ENCODE measurements at regions not wholly inside any gene's neighbourhood (a gene's known extent, or its start where the extent isn't known, plus 50 kb on each side); places are given as distances from the start of the nearest gene placed in this dataset.

DNA sequence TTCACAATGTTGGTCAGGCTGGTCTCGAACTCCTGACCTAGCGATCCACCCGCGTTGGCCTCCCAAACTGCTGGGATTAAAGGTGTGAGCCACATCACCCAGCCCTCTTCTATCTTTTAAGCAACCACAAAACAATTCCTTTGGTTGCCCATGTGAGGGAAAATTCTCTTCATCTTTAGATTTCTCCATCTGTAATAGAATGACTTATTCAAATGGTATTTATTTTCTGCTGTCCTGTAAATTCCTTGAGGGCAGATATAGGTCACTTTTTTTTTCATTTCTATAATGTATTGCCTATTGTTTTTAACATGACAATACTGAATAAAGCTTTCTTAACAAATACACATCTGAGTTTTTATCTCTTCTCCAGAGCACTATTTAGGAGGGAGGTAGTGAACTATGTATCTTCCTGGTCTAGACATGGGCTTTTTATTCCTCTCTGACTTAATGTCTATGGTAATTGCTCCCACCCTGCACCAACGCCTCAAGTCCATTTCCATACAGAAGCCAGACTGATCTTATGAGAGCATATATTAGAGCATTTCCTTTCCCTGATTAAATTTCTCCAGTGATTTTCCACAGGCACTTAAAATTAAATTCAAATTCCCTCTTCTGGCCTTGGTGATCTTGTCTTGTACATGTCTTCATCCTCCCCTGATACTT is 595.6 kb downstream of the CAAP1 start:
- no peak for FAIRE-seq

DNA sequence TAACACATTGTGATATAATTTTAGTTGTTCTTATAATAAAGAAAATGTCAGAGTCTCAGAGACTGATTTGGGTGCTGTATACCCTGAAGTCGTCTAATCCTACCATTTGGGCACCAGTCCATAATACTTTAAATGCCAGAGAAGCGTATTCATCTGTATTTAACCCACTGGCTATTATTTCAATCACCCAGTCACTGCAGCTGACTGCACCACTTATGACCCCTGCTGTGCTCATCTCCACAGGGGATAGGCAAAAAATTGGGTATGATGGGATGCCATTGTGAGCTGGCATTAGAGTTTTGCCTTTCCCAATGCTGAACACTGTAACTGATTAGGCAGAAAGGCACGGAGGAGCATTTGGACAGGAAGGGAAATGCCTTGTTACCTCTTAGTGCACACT is 599.7 kb downstream of the CAAP1 start:
- FAIRE-seq = no peak

DNA sequence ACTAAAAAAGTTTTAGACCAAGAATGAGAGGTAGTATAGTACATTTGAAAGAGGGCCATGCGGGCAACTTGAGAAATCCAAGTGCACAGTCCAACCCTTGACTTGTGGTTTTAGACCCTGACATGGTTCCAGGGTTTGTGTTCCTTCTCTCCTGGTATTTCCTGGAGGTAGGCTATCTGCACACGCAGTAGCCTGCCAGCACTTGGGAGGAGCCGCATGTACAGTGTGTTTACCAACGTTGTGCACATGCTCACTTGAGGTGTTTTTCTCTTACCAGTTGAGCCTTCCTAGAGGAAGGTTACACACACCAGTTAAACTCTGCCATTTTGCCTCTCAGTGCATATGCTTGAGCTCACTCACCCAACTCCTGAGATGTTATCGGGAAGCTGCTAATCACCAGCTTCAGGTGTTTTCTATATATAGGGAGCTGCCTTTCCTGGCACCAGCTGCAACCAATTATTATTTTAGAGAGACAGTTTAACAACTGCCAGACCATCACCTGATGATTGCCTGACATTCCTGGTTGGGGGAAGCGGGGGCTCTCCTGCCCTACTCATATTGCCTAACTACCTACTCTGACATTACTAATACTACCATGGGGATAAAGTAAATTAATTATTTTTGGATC is 593.4 kb upstream of the TUSC1 start:
- FAIRE-seq = no peak

DNA sequence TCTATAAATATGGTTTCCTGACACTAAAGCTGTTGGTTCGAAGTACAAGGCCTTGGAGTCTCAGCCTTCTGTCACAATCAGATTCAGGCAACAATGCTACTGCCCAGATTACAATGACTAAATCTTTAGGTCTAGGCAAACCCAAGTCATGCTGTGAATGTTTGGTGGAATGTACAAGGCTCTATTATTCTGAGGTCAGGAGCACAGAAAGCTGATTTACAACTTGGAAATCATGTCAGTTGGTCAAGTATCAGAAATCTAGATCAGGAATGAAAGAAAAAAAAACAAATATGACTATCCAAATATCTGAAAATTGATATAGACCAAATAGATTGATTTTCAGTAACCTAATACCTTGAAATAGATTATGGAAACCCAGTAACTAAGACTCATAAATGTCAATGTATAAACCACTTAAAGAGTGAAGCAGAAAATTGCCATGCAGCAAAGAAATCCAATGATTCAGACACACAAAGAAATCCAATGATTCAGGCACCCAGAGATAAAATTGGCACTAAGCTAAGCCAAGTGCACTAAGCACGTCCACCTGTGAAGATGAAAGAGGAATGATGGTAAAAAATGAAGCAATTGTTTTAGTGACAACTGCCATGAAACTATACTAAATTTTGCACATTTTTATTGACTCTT is 588.0 kb upstream of the TUSC1 start:
- no peak for FAIRE-seq

DNA sequence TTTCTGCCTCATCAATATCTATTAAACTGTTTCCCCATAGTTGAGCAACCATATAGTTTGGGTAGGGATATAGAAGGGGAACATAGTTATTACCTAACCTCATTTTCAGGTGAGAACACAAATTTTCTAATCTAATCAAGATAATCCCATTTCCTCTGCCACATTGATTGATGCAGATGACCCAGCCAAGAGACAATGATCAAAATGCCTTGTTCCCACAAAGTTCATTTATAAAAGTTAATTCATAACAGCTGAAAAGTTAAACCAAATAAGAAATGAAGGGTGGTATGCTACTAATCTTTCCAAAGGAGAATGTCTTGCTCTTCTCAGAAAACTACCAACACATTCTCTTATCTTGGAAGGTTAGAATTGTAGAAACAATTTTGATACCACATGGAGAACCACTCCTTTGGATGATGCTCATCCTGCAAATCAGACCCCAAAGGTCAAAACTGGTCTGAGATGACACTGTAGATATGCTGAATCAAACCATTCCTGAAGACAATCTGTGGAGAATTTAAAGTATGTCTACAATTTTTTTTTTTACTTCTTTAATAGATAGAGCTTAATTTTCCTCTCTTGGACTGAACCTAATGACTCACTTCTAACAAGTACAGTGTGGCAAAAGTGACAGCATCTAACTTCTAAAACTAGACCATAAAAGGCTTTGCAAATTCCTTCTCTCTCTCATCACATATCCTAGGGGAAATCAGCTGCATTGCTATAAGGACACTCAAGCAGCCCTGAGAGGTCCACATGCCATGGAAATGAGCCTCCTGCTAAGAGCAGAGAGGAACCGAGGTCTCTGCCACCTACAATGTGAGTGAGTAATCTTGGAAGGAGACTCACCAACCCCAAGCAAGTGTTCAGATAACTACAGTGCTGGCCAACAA is 586.7 kb upstream of the TUSC1 start:
- FAIRE-seq = no peak

DNA sequence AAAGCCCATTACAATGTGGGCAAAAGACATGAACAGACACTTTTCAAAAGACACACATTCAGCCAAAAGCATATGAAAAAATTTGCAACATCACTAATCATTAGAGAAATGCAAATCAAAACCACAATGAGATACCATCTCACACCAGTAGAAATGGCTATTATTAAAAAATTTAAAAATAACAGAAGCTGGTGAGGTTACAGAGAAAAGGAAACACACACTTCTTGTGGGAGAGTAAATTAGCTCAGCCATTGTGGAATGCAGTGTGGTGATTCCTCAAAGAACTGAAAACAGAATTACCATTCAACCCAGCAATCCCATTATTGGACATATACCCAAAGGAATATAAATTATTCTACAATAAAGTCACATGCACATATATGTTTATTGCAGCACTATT is 585.2 kb upstream of the TUSC1 start:
- no peak for FAIRE-seq

DNA sequence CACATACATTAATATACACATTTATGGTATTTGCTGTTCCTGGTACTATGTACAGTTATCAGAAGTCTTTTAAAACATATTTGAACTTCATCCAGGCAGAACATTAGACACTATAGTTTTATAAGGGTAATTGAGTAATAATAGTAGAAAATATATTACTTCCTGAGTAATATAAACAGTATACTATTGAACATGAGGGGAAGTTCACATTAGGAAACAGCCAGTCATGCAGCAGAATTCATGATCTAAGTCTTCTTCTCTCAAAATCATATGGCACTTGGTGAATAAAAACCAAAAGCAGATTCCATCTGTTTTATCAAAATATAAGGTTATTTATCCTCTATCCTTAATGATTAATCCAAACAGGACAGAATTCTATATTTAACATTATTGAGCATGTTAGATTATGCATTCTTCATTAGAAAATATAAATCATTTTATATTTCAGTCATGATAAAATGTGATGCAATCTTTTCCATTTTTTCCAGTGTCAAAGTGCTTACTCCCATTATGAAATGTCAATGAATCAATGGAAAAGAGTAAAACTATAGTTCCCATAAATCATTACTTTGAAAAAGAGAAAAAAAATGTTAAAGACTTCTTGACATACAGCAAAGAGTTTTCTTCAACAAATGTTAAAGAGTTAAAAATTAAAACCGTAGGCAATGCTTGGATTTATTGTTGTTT is 584.3 kb upstream of the TUSC1 start:
- no peak for FAIRE-seq

DNA sequence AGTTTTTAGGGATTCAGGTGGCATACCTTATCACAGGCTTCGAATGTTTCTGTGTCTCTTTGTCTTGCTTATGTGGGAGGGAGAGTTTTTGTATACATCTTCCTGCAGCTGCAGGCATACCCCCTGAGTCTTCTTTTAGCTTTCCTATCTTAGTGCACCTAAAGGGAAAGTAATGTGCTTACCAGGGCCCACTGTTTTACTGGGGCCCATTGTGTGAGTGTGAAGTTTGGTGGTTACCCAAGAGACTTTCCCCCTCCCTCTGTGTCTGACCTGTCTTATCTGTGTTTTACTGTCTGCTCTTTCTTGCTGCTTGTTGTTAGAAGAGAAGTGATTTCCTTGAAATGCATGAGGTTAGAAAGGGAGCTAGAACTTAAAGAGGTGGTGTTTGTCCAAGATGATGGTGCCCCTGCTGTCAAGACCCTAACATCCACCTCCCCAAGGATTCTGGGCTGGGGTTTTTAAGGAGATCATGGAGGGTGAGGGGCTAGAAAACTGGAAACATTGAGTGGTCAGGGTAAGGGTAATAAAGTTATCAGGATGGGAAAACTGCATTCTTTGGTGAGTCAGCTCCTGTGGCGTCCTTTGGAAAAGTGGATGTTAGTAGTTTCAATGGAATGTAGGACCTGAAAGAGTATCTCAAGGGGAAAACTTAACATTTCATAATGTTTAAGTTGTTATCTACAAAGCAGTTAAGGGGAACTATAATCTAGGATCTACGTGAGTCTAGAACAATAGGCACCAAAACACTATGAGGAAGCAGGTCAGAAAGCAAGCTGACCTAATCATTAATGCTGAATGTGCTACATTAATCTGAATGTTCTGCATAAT is 583.5 kb upstream of the TUSC1 start:
- FAIRE-seq = no peak

DNA sequence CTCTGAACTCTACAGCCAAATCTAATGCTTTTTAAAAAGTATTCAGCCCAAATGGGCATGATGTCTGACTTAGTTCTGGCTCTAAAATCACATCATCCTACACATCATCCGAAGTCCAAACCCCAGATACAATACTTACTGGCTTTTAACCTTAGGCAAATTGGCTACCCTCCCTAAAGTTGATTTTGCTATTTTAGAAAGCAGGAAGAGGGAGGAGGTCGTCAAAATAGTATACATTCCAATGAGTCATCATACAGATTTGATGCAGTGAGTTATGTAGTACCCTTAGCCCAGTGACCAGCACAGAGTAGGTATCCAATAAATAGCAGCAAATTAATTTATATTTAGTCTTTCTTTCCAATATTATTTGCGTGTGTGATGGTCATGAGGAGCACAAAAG is 582.0 kb upstream of the TUSC1 start:
- no peak for FAIRE-seq

DNA sequence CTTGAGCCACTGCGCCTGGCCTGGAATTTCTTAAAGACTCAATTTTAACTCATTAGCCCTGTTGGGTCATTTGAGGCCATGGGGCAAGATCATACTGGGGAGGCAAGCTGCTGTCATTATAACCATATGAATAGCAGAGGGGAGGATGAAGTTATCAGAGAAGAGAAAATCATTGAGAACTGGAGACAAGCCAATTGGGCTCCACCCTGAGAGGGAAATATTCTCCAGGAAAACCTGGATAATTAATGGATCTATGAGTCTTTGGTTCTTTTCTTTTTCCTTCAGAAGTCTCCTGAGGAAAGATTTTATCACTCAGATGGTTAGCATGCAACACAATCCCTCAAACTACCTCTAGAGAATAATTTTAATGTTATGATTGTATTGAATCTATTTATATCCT is 569.6 kb upstream of the TUSC1 start:
- FAIRE-seq = no peak

DNA sequence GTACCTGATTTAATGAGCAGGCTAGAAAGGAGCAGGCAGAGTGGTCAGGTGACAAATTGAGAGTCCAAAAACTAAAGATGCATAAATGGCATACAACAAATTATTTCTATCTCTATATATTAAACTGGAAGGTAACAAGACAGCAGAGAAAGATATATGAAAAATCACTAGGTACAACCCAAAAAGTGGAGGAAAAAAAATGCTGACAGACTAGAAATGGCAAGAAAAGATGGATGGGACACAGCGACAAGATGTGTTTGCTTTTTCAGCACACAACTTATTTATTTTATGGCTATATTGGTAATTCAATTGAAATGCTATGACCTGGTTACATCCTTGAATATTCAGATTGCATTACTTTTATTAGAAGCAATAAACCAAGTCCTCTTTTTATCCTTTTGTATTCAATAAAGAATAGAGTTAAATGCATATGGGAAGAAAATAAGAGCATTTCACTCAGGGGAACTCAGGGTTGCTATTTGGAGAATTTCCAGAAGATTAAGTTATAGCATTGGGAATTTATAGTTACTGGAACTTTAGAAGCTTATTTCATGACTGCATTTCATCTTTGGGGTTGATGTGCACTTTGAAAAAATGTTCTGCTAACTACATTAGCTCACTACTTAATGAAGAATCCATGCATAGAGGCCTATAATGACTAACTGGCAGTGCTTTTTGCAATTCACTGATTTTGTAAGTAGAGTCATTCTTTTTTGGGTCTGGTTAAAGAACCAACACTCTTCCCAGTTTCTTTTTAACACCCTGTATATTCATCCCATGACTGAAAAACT is 566.6 kb upstream of the TUSC1 start:
- FAIRE-seq = no peak

DNA sequence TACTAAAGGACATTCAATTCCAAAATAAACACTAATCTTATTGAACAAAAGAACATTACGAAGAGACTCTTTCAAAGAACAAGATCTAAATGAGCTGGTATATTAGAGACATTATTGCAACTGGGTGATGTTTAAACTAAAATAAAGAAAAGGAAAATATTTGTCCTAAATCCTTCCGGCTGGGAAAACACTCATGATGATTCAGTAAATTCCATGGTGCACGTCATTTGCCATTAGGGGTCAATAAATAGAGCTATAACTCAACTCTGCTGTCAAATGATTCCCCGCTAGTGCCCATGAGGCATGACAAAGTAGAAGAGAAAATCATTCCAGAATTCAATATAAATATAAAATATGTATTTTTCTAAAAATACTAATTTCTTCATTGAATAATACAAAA is 565.5 kb upstream of the TUSC1 start:
- FAIRE-seq = no peak

DNA sequence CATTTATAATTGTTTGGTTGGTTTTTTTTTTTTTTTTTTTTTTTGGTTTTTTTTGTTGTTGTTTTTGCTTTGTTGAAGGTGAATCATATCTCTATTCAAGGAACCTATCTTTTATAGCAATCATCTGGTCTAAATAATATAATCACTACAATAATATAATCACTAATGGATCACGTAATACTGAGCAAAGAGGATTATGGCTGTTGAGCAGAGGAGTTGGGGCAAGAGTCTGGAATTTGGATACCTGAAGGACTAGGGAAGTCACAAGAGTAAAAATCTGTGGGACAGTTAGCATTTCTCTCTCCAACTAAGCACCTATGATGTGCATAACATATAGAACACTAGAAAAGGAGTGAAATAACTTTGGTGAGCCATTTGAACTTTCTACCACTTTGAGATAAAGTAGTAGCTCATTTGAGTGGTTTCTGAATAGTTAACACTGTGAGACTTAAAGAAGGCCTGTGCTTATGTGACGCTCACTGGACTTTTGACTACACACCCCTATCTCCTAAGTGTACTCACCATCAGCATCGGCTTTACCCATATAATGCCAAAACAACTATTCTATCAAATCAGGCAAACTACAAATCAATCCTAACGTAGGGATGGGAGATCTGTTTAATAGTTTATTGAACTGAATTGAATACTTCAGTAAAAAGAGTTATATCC is 564.9 kb upstream of the TUSC1 start:
- no peak for FAIRE-seq

DNA sequence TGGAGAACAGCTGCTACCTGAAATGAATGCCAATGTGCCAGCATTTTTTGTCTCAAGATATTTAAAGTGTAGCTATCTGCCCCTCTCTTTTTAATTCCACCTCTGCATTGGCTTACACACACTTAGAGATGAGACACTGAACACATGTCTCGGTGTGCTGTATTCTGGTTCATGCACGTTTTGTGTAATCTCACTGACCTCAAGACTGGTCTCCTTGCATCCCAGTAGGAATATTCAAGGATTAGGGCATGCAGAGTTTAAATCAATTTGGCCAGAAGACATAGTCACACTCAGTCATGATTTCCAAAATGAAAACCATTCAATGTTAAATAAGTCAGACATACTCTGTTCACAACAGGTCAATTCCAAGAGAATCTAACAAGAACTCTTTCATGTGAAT is 561.8 kb upstream of the TUSC1 start:
- no peak for FAIRE-seq

DNA sequence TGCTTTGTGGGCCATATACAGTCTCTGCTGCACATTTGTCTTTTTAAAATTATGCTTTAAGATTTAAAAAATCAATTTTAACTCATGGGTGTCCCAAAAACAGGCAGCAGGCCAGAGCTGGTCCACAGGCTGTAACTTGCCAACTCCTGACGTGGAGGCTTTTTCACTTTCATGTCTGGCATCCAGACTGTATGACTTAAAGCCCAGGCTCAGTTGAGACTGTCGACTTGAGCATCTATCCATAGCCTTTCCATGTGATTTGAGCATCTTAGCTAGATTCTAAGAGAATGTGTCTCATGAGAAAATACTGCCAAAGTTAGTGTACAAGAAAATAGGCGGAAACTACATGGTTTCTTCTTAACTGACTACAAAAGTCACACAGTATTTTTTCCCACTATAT is 559.0 kb upstream of the TUSC1 start:
- FAIRE-seq = no peak

DNA sequence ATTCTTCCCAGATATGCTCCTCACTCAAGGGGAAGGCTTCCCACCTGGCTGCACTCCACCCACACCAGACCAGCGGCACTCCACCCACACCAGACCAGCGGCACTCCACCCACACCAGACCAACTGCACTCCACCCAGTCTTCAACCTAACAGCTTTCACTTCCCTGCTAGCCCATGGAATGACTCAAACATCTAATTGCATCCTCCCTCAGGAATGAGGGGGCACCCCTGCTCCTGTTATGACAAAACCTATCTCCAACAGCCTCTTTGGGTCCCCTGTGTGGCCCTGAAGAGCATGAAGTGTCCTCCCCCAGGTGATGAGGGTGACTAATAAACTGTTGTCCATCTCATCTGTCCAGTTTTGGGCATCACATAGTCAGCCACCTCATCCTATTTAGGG is 556.6 kb upstream of the TUSC1 start:
- no peak for FAIRE-seq

DNA sequence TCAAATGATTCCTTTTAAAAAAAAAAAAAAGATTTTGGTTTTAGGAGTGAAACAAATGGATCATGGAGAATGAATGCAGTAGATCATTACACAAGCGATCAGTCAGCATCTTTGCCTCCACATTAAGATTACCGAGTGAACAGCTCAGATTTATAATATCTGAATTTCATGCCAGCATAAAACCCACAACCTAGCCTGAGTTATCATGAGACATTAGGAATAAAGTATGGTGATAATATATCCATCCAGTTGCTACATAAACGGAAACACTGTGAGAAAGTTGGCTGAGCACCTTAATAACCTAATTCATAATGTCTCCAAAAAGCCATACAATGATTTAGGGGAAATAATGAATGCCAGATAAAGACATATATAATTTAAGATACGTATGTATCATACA is 553.1 kb upstream of the TUSC1 start:
- no peak for FAIRE-seq

DNA sequence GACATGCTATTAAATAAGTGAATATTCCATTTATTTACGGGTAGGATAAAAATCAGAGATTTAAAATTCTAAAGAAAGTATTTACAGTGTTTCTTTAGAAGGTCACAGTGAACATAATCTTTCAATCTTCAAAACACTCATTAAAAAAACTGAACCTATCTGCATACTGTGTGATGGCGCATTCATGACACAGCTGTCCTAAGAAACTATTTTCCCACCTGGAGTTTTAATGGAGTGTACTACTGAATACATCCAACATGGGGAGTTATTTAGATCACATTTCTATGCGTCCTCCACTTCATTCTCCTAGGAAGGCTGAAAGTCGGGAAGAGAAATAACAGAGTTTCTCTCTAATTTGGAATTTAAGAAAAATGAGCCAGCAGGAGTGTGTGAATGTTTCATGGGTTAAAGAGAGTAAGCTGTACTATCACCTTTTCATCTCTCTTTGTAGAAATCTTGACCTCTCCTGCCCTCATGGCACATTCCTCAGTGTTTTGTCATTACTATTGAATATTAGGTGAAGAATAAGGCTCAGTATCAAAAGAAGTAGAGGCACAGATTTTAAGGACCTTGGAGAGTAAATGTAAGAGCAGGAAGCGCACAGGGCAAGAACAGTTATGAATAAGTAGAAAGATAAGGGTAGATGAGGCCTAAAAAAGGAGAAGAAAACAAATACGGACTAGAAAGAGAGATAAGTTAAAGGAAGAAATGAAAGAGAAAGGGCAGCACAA is 551.2 kb upstream of the TUSC1 start:
- no peak for FAIRE-seq

DNA sequence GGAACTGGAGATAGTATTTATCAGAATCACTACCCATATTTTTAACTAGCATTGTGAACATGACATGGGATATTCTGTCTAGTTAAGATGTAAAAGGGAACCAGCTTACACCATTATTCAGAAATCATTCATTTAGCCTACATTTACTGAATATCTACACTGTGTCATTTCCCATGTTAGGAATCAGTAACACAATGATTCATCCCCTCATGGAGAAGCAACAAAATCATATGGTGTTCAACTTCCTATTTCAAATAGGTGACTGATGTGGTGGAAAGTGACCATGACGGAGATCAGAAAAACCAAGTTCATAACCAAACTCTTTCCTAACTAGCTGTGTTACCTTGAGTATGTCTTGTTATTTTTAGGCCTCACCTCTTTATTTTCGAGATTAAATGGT is 550.0 kb upstream of the TUSC1 start:
- no peak for FAIRE-seq

DNA sequence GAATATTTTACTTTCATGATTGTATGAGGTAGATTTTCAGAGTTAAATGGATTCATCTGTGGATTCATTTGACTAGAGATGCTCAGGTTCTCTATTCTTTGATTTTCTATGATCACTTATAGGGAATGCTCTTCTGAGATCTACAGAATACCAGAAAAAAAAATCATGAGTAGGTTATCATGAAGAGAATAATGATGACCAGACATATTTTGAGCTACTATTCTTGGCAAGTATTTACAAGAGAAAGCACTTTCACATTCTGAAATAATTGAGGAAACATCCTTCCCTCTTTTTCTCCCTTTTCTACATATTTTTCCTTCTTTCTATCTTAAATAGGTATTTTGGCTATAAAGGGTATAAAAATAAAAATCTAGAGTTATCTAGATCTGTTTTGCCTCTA is 543.0 kb upstream of the TUSC1 start:
- no peak for FAIRE-seq

Measured in endometrium (tissue), 2 donors.